RWPE2 (cell line): ENCODE measurements at regions not wholly inside any gene's neighbourhood (a gene's known extent, or its start where the extent isn't known, plus 50 kb on each side); places are given as distances from the start of the nearest gene placed in this dataset.

Experiments
- ATAC-seq: fragments of 200-7000 bp; cut with Tn5 transposase; 3 replicates; pipeline ENCODE4 v1.9.1; 2021; ENCODE audit warnings: low read depth
- DNase-seq: peaks from one replicate; pipeline ENCODE4 v3.0.0-alpha.2; 2020; ENCODE audit warnings: low spot score
- H3K27ac ChIP-seq: fragments of 450-650 bp; 2 replicates; pipeline ENCODE4 v1.5.1; 2017; ENCODE audit warnings: mild to moderate bottlenecking; ENCODE audit not compliant: poor library complexity, severe bottlenecking
- H3K27me3 ChIP-seq: fragments of 250-450 bp; sonication (Bioruptor Pico); 2 replicates; pipeline ENCODE4 v1.5.1; 2021; ENCODE audit warnings: mild to moderate bottlenecking, moderate library complexity; ENCODE audit not compliant: insufficient read depth, poor library complexity, severe bottlenecking
- H3K36me3 ChIP-seq: fragments of 250-450 bp; sonication (Bioruptor Pico); 2 replicates; pipeline ENCODE4 v1.5.1; 2020; ENCODE audit warnings: low read depth, mild to moderate bottlenecking, moderate library complexity
- H3K4me1 ChIP-seq: fragments of 250-450 bp; sonication (Bioruptor Pico); 2 replicates; pipeline ENCODE4 v1.5.1; 2021; ENCODE audit warnings: mild to moderate bottlenecking, moderate library complexity; ENCODE audit not compliant: insufficient read depth, poor library complexity, severe bottlenecking
- H3K4me3 ChIP-seq: fragments of 250-450 bp; sonication (Bioruptor Pico); 2 replicates; pipeline ENCODE4 v1.5.1; 2021; ENCODE audit warnings: mild to moderate bottlenecking, moderate library complexity; ENCODE audit not compliant: severe bottlenecking
- H3K9me3 ChIP-seq: fragments of 250-450 bp; sonication (Bioruptor Pico); 2 replicates; pipeline ENCODE4 v1.5.1; 2021; ENCODE audit warnings: mild to moderate bottlenecking, moderate library complexity; ENCODE audit not compliant: severe bottlenecking
- CTCF ChIP-seq: fragments of 450-650 bp; IDR thresholded peaks from one replicate; pipeline ENCODE4 v1.5.1; 2017; ENCODE audit warnings: mild to moderate bottlenecking, moderate library complexity; ENCODE audit not compliant: poor library complexity, severe bottlenecking

DNA sequence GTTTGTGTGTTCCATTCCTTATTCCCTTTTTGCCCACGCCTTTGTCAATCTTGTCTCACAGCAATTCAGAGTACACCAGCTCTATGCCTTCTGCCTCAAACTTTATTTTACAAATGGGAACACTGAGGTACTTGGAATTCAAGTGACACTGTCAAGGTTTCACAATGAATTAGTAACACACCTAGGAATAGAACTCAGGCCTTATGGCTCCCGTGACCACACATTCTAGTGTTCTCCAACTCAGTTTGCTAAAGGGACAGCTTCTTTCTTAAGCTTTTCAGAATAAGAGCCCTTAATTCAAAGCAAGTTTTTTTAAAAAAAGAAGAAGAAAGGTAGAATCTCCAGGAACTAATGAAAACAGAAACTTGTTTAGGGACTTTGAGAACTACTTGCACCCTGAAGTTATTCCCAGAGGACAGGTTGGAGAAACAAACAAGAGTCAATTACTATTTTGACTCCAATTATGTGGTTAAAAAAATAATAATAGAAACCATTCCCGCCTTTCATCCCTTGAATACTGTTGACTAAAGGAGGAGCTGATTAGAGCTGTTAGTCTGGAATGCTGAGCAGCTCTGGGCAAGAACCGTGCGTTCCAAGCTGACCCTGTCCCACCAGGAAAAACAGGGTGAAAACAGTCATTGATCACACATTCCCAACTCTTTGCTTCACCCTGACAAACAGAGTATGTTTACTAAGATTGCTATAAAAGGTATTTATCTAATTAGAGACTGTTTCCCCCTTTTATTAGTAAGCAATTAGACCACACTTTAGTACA lies 408.8 kb upstream of the CNKSR2 start:
- Histone ChIP-seq H3K27ac (no peak overlapping the region), H3K9me3 (no peaks in the 10 kb centered on the region), H3K27me3 (no peaks in the 10 kb centered on the region), H3K4me1 (no peaks in the 10 kb centered on the region), H3K36me3 (no peaks in the 10 kb centered on the region), H3K4me3 (no peak overlapping the region)
- ATAC-seq: no peak
- no peak for TF ChIP-seq CTCF
- DNase-seq: no peak

DNA sequence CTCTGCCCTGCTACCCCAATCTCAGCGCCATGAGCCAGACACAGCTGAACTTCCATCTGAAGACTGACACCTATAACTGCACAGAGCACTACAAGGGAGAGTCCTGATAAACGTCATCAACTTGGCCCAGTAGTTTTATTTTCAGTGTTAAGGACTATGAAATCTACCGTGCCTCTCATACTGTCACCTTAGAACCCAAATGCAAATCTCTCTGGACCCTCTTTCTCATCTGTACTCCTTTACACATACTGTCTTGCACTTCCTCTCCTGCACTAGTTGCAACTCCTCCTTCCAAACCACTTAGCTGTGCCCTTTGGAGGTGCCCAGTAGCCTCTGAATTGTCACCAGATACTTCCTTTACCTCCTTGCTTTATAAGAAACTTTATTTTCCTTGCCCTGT lies 420.2 kb upstream of the CNKSR2 start:
- H3K4me1 ChIP-seq: no peaks in the 10 kb centered on the region
- DNase-seq (no peak), ATAC-seq (no peak)
- H3K9me3 ChIP-seq: no peaks in the 10 kb centered on the region
- TF ChIP-seq CTCF: no peak
- no peak overlapping the region for H3K4me3 ChIP-seq
- H3K27me3 ChIP-seq: no peaks in the 10 kb centered on the region
- H3K27ac ChIP-seq: no peak overlapping the region
- H3K36me3 ChIP-seq: no peaks in the 10 kb centered on the region

GRCh38 chrX:20952180-20952579 lies 422.0 kb upstream of the CNKSR2 start:
- Histone ChIP-seq H3K4me3 (no peak overlapping the region), H3K9me3 (no peaks in the 10 kb centered on the region), H3K36me3 (no peaks in the 10 kb centered on the region), H3K4me1 (no peaks in the 10 kb centered on the region), H3K27ac (no peak overlapping the region), H3K27me3 (no peaks in the 10 kb centered on the region)
- DNase-seq: no peak
- ATAC-seq: no peak
- no peak for TF ChIP-seq CTCF

GRCh38 chrX:20951016-20951810 lies 423.0 kb upstream of the CNKSR2 start:
- DNase-seq (no peak), ATAC-seq (no peak)
- no peak overlapping the region for H3K27ac ChIP-seq
- no peaks in the 10 kb centered on the region for H3K27me3 ChIP-seq
- no peak overlapping the region for H3K4me3 ChIP-seq
- no peaks in the 10 kb centered on the region for H3K36me3 ChIP-seq
- H3K9me3 ChIP-seq: no peaks in the 10 kb centered on the region
- no peak for TF ChIP-seq CTCF
- H3K4me1 ChIP-seq: no peaks in the 10 kb centered on the region
